HG02588 (cell line): ENCODE measurements at regions not wholly inside any gene's neighbourhood (a gene's known extent, or its start where the extent isn't known, plus 50 kb on each side); places are given as distances from the start of the nearest gene placed in this dataset.

Experiments used
- ATAC-seq: cut with Tn5 transposase; IDR thresholded peaks from one replicate; pipeline ENCODE4 v1.9.1; 2021; ENCODE audit warnings: mild to moderate bottlenecking, moderate library complexity; ENCODE audit not compliant: unreplicated experiment

DNA sequence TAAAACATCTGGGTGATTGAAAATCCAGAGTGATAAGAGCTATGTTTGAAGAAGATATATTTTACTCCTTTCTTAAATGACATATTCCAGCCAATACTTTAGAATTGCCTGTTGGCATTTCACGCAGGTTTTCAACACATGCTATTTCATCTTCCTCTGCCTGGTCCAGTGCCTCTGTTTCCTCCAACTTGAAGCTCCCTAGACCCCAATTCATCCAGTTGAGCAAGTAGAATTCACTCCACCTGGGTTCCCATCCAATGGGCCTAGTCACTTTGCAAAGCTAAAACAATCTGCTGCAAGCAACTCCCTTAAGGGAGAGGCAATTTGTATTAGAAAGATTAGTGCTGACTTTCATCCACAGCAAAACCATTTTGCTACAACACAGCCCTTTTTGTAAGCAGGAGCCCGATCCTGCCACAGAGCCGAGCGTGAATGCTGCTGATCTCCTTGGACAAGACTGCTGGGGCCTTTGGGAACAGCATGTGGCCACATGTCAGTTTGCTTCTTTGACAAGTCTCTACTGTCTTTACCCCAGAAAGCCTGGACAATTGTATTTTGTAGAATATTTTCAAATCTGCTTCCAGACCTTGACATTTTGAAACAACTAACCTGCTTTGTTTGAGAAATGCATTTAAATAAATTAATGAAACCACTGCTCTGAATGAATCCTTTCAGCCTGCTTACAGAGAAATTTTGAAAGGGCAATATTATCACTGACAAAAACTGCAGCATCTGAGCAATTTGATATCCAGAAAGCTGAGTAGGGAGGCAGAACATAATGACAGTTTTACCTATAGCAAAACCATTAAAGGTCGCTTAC is 259.1 kb downstream of the TDRD15 start:
- ATAC-seq, result no peak

DNA sequence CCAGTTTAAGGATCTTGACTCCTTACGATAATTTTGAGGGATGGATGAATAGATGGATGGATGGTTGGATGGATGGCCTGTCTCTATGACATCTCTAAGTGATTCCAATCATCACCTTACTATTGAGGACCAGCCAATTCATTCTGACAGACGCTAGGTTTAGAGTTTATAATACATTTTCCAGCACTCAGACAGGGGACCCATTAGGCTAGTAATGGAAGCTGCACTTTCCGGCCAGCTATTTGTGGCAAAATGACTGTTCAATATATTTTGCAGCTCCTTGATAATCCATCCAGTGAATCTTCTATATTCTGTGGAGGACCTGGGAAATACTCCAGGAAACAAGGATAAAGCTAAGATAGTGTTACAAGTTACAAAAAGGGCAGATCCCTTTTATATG is 262.9 kb downstream of the TDRD15 start:
- ATAC-seq, result no peak

DNA sequence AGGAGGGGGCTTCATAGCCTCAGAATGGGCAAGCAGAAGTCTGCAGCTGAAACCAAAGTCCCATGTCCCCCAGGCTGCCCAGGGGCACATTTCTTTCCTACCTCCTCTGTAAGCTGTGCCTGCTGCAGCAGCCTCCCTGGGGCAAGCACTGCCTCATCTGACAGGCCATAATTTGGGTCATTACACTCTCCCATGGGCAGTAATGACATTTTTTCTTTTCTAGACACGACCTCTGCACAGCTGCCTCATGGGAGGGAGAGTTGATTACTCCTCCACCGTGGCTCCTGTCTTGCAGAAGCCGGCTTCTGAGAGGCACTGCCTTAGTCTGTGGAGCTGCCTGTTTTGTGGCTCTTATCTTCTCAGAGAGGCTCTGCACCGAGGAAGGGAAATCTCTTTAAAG is 268.9 kb downstream of the TDRD15 start:
- no peak for ATAC-seq

DNA sequence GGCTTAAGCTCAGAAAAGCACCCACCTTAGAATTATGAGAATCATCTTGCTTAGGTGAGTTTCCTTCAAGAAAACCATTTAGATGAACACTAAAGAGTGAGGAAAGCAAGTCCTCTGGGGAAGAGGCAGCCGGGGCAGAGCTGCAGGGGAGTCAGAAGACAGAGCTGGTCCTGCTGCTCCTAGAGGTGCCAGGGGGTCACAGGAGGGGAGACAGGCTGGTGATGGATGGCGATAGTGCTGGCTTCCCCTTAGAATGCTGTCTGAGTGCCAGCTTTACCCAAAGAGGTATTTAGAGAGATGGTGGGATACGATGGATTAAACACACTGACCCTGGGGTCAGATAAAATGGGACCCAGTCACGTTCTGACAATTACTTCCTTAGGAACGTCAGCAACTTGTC is 269.4 kb downstream of the TDRD15 start:
- no peak for ATAC-seq

DNA sequence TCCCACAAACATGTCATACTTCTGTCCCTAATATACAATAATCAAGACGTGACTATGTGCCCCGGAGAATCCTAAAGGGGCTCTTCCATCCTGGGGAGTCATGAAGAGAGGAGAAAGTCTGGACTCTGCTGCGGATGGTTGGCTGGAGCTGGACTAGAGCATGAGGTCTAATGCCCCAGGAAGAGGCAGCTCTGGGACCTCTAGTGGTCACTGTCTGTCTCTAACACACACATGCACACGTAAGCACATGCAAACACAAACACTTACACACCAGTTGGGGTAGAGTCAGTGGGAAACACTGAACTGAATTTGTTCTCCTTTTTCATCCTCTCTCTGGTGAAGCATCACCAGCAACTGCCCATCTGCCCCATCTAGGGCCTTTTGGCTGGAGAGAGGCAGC is 271.6 kb downstream of the TDRD15 start:
- no peak for ATAC-seq

DNA sequence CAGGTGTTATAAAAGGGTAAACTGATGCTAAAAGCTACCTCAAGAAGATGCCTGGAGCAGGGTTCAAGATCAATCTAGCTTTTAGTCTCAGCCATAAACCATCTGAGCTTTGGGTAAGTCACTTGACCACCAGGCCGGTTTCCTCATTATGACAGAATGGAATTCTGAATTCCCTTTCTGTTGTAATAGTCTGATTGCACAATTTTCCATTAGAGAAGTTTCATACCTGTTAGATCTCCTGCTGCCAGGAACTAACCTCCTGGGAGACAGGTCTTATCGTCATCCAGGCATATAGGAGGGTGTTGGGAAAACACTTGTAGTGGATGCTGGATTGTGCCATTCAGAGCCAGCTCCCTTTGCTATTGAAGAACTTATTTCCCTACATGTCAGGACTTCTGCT is 272.5 kb downstream of the TDRD15 start:
- no peak for ATAC-seq

DNA sequence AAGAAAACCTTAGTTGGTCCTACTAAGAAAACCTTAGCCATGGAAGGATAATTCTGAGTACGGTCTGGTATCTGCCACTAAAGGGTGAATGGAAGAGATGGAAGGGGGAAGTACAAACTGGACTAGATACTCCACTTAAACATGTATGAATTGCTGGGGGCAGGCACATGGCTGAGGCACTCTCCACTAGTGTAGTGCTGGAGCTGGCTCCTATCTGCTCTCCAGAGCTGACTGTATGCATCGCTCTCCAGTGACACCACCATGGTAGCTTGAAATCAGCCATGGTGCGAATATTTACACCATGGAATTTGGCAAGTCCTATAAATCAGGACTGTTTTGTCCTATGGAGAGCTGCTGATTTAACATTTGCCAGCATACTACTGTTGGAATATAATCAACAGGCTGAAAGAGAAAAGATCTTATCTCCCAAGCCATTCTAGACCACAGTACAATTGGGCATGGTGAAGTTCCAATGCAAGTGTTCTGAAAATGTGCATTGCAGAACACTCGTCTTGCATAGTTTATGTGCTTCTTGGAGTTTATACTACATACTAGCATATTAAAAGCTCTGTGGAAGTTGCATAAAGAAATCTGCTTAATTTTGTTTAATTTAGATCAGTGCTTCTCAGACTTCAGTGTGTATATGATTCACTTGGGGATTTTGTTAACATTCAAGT is 277.4 kb downstream of the TDRD15 start:
- ATAC-seq, result no peak

DNA sequence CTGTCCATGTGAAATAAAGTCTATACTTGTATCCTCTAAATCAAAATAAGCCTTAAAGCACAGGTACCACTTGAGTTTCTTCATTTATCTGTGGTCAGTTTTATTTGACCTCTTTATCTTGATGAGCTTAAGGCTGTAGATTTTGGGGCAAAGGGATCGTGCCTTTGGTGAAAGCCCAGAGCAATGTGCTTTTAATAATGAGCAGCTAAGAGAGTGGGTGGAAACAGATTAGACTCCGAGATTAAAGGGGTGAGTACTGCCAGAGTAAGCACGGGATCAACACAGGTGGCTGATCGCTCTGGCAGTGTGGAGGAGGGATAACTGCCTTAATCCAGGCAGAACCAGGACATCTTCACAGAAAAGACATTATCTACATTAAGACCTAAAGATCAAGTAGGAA is 280.4 kb downstream of the TDRD15 start:
- ATAC-seq, result no peak

DNA sequence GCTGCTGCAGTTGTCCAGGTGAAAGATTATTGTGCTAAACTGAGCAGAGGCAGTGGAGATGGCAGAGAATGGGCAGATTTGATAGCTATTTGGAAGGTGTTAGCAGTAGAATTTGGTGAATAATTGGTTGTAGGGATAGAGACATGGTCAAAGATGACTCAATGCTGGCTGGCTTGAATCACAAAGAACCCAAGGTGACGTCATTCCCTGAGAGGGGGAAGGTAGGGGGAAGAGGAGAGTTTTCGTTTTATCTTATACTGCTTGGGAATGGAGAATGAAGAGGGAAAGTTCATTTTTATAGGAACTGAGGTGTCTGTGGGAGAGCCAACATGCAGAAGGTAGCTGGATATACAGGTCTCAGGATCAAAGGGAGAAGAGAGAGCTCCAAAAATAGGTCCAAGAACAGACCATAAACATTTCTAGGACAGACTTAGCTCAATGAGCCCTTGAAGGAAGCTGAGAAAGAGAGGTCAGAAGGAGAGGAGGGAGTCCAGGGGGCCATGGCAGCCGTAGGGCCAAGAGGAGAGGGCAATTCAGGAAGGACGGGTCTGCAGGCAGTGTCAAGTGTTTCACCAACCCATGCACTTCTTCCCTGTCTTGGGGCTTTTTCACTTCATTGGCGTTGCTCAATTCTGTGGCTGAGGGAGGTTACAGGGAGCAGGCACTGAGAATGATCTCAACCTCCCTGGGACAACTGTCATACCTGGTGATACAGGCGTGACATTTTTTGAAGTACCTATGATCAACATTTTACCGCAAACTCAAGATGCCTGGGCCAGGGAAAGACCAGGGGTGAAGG is 281.3 kb downstream of the TDRD15 start:
- no peak for ATAC-seq

DNA sequence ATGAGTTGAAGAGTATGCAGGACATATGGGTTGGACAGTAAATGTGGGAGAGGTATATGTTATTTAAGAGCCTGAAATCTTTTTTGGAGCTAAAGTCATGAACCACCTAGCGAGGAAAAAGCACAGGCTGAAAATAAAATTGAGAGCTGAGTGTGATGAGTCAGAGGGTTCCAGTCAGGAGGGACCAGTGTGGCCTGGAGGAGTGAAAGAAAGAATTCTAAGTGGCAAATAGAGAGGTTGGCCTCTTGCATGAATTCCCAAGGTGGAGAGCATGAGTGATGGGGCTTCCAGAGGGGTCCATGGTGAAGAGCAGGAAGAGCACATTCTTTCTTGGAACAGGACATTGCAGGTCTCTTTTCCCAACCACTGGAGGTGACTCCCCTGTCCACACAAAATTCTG is 282.6 kb downstream of the TDRD15 start:
- no peak for ATAC-seq

DNA sequence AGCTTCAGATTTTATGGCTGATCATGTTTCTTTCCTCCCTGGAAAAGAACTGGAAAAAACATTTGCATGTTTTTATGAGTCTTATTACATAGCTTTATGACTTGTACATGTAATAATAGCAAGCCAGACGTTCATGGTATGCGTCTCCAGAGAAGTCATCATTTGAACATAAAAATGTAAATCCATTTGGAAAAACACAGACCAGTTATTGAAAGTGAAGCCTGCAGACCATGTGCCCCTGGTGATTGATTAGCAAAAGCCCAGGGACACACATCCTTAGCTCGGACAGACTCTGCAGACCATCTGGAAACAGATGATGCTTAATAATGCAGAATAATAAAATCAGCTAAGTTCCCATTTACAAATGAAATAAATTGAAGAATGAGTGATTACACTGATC is 283.1 kb downstream of the TDRD15 start:
- ATAC-seq, result no peak

DNA sequence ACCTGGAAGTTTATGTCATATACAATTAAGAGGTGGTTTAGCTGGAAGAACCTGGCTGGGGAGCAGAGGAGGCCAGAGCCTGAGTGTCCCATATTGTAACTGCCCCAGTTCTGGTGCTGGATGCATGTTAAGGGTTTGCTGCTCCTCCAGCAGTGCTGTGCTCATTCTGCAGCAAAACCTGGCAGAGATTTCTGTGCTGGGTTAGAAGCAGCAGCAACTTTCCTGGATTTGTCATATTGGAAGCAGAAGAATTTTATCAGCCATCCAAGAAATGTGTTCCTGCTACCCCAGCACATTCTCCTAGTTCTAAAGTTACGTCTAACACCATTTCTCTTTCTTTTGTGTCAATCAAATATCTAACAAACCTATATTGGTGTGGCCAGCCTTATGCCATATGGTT is 284.1 kb downstream of the TDRD15 start:
- no peak for ATAC-seq

DNA sequence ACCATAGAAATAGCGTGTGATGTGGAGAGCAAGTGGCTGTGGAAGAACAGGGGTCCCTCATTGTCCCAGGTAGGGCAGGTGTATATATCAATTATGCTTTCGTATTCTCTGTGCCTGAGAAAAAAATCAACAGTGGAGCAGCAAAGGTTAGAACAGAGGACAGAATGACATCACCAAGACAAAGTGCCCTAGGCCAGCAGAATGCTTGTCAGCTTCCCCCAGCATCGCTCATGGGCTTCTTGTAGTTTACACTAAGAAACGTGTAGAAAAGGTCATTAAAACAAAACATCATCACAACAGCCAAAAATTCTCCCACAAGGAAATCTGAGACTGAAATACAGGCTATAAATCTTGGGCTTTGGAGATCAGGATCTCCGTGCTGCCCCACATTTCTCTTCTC is 288.0 kb downstream of the TDRD15 start:
- no peak for ATAC-seq

DNA sequence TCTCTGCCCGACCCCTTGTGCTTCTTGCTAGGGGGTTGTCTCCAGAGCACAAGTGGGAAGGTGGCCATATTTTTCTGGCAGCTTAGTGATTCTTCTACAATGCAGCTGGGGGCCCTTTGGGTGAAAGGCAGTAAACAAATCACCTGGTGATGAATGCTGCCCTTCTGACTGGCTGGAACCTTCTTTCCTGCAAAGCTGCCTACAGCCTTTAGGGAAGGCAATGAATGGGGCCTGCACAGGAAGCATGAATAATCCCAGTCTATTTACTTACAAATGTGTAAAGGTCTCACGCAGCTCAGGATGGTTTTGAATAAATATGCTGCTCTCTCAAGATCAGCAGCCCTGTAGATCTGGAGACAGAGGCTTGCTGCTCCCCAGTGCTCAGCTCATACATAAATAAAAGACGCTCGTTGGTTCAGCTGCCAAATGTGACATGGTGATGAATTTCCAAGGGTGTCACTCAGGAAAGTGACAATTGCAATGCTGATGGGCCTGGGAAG is 289.2 kb downstream of the TDRD15 start:
- ATAC-seq, result no peak

DNA sequence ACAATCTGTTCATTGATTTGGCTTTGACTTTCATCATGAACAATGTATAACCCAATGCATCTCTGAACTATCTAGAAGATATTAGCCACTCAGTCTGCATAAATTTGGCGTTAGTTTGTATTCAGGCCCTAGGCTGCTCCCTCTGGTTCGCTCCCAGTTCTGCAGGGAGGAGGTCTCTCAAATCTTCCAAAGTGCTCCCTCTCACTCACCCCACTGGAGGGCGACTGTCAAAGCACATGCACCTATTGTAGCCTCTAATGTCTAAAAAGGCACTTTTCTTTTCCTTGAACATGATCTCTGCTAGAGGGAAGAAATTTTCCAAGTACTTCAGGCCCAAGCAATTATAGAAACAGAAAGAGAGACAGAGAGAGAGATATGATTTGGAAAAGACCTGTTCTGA is 291.5 kb downstream of the TDRD15 start:
- no peak for ATAC-seq

DNA sequence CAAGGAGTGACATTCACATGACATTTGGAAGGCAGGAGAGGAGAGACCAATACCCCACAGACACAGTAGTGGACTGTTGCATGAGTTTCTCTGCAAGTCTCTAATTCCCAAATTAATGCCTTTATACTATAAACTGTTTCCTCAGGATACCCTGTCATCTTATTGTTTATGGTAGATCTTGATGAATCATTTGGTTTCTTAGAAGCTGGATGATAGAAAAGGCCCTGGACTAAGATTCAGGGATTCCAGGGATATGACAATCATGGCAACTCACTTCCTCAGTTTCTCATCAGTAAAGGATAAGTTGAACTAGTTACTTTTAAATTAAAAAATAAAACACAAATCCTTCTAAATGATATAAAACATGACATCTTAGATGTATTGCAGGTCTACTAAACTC is 292.5 kb downstream of the TDRD15 start:
- no peak for ATAC-seq

DNA sequence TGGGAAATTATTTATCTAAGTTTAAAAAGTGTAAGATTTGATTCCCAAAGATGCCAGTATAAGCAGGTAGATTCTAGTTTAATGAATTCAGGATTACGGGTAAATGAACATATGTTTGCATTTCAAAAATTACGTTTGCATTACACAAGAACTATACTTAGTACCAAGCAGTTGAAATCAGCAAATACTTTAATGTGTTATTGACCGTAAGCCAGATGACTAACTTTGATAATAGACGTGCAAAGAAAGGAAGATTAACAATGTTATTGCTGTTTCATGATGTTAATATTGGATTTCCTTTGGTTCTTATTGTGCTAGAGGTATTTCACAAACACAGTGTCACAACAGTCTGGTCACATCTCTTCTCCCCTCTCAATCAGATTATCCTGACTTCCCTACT is 294.7 kb downstream of the TDRD15 start:
- ATAC-seq, result no peak

DNA sequence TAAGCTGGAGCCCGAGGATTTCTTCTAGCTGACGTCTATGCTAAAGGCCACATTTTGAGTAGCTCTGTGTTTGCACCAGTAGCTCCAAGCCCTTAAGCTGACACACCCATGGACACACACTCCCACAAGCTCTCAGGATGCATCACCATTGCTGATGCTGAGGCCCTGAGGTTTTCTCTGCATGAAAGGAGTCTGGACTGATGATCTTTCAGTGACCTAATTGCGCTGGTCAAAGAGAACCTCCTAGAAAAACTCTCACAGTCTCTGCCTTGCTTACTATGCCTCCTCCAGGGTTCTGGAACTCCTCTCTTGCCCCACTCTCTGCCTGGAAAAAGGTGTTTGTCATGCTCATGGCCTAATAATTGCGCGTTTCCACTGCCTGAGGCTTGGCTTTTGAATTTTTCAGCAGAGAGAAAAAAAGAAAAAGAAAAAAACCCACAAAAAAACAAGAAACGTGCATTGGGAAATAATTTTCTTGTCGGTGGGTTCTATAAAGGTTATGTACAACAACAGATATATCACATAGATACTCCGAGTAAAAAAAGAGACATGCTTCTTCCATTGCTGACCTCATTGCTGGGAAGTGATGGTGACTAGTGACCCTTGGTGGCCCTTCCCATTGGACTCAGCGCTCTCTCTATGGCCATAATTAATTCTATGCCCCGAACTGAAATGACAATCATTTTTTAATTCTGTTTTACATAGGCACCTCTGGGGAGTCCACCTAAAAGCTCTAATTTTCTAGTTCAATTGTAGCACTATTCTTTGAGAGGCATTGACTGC is 297.0 kb downstream of the TDRD15 start:
- no peak for ATAC-seq

DNA sequence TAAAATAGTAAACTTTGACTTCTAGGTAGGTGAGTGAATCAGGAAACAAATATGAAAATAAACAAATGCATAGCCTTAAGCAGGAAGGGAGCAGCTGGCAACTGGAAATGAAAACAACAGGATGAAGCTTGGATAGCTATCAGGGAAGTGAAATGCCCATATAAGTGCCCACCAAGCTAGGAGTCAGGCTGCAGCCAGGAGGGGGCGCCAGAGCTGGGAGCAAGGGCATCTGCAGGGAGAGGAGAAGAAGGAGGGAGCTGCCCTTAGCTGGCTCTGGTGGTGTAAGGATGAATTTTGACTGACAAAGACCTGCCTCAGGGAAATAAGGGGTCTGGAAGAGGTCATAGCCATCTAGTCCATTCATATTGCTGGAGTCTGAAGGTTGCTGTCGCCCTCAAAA is 298.3 kb downstream of the TDRD15 start:
- ATAC-seq, result no peak

DNA sequence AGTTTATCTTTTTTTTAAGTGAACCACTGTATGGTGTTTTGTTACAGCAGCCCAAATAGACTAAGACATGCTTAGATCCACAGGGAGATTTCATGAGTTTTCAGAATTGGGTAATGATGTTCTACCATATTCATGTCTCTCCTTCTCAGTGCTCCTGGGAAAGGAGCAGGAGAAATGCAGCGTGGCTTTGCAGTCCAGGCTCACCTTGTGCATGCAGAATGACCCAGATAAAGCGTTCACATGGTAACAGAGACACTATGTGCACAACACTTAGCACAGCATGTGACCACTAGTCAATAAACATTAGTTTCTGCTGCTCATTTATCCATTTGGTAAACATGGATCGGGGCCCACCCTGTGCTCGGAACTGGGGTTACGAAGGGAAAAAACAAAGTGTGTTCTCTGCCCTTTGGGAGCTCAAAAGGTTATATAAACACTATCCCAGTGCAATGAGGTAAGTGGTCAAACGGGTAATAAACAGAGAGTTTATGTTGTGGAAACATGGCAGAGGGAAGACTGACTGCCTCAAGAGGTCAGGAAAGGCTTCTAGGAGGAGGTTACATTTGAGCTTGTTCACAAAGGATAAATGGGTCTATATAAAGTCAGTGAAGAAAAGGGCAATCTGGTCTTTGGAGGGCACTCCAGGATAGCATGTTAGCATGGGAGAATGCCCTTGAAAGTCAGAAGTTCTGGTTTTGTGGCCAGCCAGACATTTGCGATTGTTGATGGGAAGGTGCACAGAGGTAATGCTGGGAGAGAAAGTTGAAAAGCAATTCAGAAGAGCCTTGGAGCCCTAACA is 299.2 kb downstream of the TDRD15 start:
- ATAC-seq, result no peak
